ENCODE measurements at regions not wholly inside any gene's neighbourhood (a gene's known extent, or its start where the extent isn't known, plus 50 kb on each side); places are given as distances from the start of the nearest gene placed in this dataset.

GRCh38 chr4:138851391-138852335 is 163.9 kb upstream of the NOCT start:
- peaks cover 50% of the 10 kb centered on the region for H3K27me3 ChIP-seq
- no peak for TF ChIP-seq CTCF (IDR thresholded peaks at IDR 0.05)
- no peaks in the 10 kb centered on the region for H3K9me3 ChIP-seq
- no peak overlapping the region for H3K4me3 ChIP-seq (ENCODE audit: low read depth in 1 of 2, low read length in 1 of 2)
- no peaks in the 10 kb centered on the region for H3K36me3 ChIP-seq
- H3K27ac ChIP-seq, result no peak overlapping the region
- H3K4me1 ChIP-seq (ENCODE audit: control insufficient read depth in 1 of 2, insufficient read depth in 1 of 2, low read depth in 1 of 2, low read length in 1 of 2), result no peaks in the 10 kb centered on the region

- Histone ChIP-seq H3K4me3 (ENCODE audit: low read depth in 1 of 2, low read length in 1 of 2) (no peak overlapping the region), H3K36me3 (no peaks in the 10 kb centered on the region), H3K4me1 (ENCODE audit: control insufficient read depth in 1 of 2, insufficient read depth in 1 of 2, low read depth in 1 of 2, low read length in 1 of 2) (no peaks in the 10 kb centered on the region), H3K27ac (no peak overlapping the region), H3K27me3 (peaks cover 22% of the 10 kb centered on the region), H3K9me3 (no peaks in the 10 kb centered on the region)
- TF ChIP-seq CTCF (IDR thresholded peaks at IDR 0.05), result no peak
These were observed 169.9 kb upstream of the NOCT start for GRCh38 chr4:138845664-138846063.

DNA sequence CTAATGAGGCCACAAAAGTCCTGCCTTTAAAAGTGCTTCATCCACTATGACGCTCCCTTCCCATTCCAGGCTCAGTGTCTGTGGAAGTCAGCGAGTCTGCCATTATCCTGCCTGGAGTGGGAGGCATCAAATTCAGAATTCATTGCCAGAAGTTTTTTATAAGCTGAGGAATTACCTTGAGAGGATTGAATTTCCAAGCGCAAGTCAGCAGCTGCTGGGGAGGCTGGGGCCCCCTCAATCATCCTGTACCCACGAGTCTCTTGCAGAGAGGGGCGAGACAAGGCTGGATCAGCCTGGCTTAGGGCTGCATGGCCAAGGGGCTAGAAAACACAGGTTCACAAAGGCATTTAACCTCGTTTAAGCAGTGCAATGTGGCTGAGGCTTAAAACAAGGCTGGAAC is 170.5 kb upstream of the NOCT start:
- Histone ChIP-seq H3K27ac (no peak overlapping the region), H3K27me3 (peaks cover 21% of the 10 kb centered on the region), H3K9me3 (no peaks in the 10 kb centered on the region), H3K4me3 (ENCODE audit: low read depth in 1 of 2, low read length in 1 of 2) (no peak overlapping the region), H3K36me3 (no peaks in the 10 kb centered on the region), H3K4me1 (ENCODE audit: control insufficient read depth in 1 of 2, insufficient read depth in 1 of 2, low read depth in 1 of 2, low read length in 1 of 2) (no peaks in the 10 kb centered on the region)
- TF ChIP-seq CTCF (IDR thresholded peaks at IDR 0.05), result no peak

- Histone ChIP-seq H3K27me3 (peaks cover 14% of the 10 kb centered on the region), H3K9me3 (no peaks in the 10 kb centered on the region)
These were observed 172.0 kb upstream of the NOCT start for GRCh38 chr4:138843616-138844015.

GRCh38 chr4:138841343-138841742 is 174.2 kb upstream of the NOCT start:
- Histone ChIP-seq H3K27me3 (peaks cover 14% of the 10 kb centered on the region), H3K4me1 (ENCODE audit: control insufficient read depth in 1 of 2, insufficient read depth in 1 of 2, low read depth in 1 of 2, low read length in 1 of 2) (no peaks in the 10 kb centered on the region), H3K4me3 (ENCODE audit: low read depth in 1 of 2, low read length in 1 of 2) (no peak overlapping the region), H3K36me3 (no peaks in the 10 kb centered on the region), H3K27ac (no peak overlapping the region), H3K9me3 (no peaks in the 10 kb centered on the region)
- TF ChIP-seq CTCF (IDR thresholded peaks at IDR 0.05), result no peak

More at GRCh38 chr4:138843616-138844015, 172.0 kb upstream of the NOCT start:
- H3K27ac ChIP-seq, result no peak overlapping the region
- no peak for TF ChIP-seq CTCF (IDR thresholded peaks at IDR 0.05)
- no peak overlapping the region for H3K4me3 ChIP-seq (ENCODE audit: low read depth in 1 of 2, low read length in 1 of 2)
- H3K4me1 ChIP-seq (ENCODE audit: control insufficient read depth in 1 of 2, insufficient read depth in 1 of 2, low read depth in 1 of 2, low read length in 1 of 2), result no peaks in the 10 kb centered on the region
- no peaks in the 10 kb centered on the region for H3K36me3 ChIP-seq
